Erythroblast (primary cell): ENCODE measurements at regions not wholly inside any gene's neighbourhood (a gene's known extent, or its start where the extent isn't known, plus 50 kb on each side); places are given as distances from the start of the nearest gene placed in this dataset.

Experiments used
- GATA1 ChIP-seq: IDR thresholded peaks from 2 replicates; pipeline ENCODE4 v1.6.1; 2011; ENCODE audit warnings: low read depth, mild to moderate bottlenecking, control low read depth, low read length, moderate library complexity
- POLR2A ChIP-seq: IDR thresholded peaks from 2 replicates; pipeline ENCODE4 v1.6.1; 2011; ENCODE audit warnings: mild to moderate bottlenecking, low read length

GRCh38 chr13:104833221-104833620 lies 1702.2 kb downstream of the EFNB2 start:
- TF ChIP-seq POLR2A (no peak), GATA1 (no peak)
